Transverse colon (tissue), 4 donors: ENCODE measurements at regions not wholly inside any gene's neighbourhood (a gene's known extent, or its start where the extent isn't known, plus 50 kb on each side); places are given as distances from the start of the nearest gene placed in this dataset.

Experiments used
- CTCF ChIP-seq, 5 experiments: fragments of 200-600 bp in 3 of 5; fragments of 450-650 bp in 2 of 5; sonication (generic) in 3 of 5; IDR thresholded peaks; 1 replicate in 2 of 5; 2 replicates in 3 of 5; pipeline ENCODE4 v1.5.1; 2016 to 2017; ENCODE audit warnings: antibody characterized with exemption in 5 of 5, inconsistent platforms in 3 of 5, mild to moderate bottlenecking in 2 of 5, moderate library complexity in 1 of 5
- POLR2A ChIP-seq: fragments of 450-650 bp; IDR thresholded peaks from one replicate; pipeline ENCODE4 v1.6.1; 2016; ENCODE audit warnings: antibody characterized with exemption, mild to moderate bottlenecking, moderate library complexity
- POLR2AphosphoS5 ChIP-seq, 3 donors: sonication (generic); formaldehyde crosslinking; IDR thresholded peaks; one replicate each; pipeline ENCODE4 v1.6.1; 2016; ENCODE audit warnings: antibody characterized with exemption in 3 of 3

DNA sequence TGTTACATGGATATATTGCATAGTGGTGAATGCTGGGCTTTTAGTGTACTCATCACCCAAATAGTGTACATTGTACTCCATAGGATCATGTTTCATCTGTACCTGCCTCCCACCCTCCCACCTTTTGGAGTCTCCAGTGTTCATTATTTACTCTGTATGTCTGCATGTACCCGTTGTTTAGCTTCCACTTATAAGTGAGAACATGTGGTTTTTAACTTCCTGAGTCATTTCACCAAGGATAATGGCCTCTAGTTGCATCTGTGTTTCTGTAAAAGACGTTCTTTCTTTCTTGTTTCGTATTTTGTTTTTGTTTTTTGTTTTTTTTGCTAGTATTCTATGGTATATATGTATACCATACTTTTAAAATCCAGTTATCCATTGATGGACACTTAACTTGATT is 107.5 kb downstream of the MSTN start:
- no peak for TF ChIP-seq POLR2AphosphoS5 (IDR thresholded peaks at IDR 0.05)
- TF ChIP-seq CTCF (IDR thresholded peaks at IDR 0.05) = no peak
- TF ChIP-seq POLR2A = no peak
